GM06990 (cell line): ENCODE measurements at regions not wholly inside any gene's neighbourhood (a gene's known extent, or its start where the extent isn't known, plus 50 kb on each side); places are given as distances from the start of the nearest gene placed in this dataset.

Experiments
- DNase-seq: peaks from one replicate; pipeline ENCODE4 v3.0.0-alpha.2; 2011; ENCODE audit not compliant: insufficient read length; ENCODE audit errors: extremely low read depth
- H3K27me3 ChIP-seq: replicated peaks from 2 replicates; pipeline ENCODE4 v1.6.0; 2011; ENCODE audit warnings: low read length; ENCODE audit not compliant: control insufficient read depth, insufficient read depth
- H3K36me3 ChIP-seq: 2 replicates; pipeline ENCODE4 v1.5.1; 2011; ENCODE audit warnings: low read length; ENCODE audit not compliant: control insufficient read depth, insufficient read depth
- H3K4me3 ChIP-seq: replicated peaks from 2 replicates; pipeline ENCODE4 v1.5.1; 2011; ENCODE audit warnings: low read depth, mild to moderate bottlenecking, control low read depth, low read length
- CTCF ChIP-seq: IDR thresholded peaks from 2 replicates; pipeline ENCODE4 v1.5.1; 2011; ENCODE audit warnings: low read length, control low read depth, mild to moderate bottlenecking, inconsistent platforms; ENCODE audit not compliant: insufficient read depth, poor library complexity, severe bottlenecking

DNA sequence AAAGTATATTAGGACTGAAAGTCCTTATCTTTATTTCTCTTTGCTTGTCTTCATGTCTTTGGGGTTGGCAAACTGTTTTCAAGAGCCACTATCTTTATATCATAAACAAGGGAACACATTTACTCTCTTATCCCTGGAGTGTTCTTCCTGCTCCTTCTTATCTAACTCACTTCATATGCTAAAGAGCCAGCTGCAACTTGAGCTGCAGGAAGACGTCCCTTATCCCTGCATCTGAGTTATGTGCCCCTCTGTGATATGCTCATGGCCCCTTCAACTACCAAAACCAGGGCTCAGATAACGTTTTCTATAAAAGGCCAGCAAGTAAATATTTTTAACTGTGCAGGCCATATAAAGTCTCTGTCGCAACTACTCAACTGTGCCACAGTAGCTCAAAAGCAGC, 137.0 kb upstream of the CRBN start:
- DNase-seq, result no peak
- H3K27me3 ChIP-seq, result no peaks in the 10 kb centered on the region

GRCh38 chr3:3315846-3316245, 136.4 kb upstream of the CRBN start:
- no peak for TF ChIP-seq CTCF
- Histone ChIP-seq H3K36me3 (no peaks in the 10 kb centered on the region), H3K4me3 (no peak overlapping the region), H3K27me3 (no peaks in the 10 kb centered on the region)
- DNase-seq, result no peak

More for the DNA sequence above, 137.0 kb upstream of the CRBN start:
- no peaks in the 10 kb centered on the region for H3K36me3 ChIP-seq
- H3K4me3 ChIP-seq, result no peak overlapping the region
- no peak for TF ChIP-seq CTCF

DNA sequence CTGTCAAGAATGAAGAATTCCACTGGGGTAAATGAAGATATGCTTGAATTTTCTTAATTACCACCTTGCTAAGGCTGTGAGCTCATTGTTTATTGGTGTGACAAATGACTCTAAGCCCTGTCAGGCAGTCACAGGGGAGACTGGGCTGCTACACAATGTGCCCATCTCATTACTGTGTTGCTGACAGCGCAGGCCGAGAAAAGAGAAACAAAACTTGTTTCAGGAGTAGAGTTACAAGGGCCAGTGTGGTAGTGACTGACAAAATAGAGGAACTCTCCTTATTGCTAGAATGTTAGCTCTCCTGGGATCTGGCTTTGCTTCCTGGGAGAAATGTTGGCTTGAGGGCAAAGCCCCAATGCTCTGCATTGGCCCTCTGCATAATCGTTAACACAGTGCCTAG, 130.4 kb upstream of the CRBN start:
- H3K27me3 ChIP-seq, result no peaks in the 10 kb centered on the region
- no peak overlapping the region for H3K4me3 ChIP-seq
- DNase-seq, result no peak
- no peak for TF ChIP-seq CTCF
- H3K36me3 ChIP-seq, result no peaks in the 10 kb centered on the region

GRCh38 chr3:3308809-3309208, 129.3 kb upstream of the CRBN start:
- Histone ChIP-seq H3K36me3 (no peaks in the 10 kb centered on the region), H3K4me3 (no peak overlapping the region), H3K27me3 (no peaks in the 10 kb centered on the region)
- TF ChIP-seq CTCF, result no peak
- DNase-seq, result no peak

- no peak for TF ChIP-seq CTCF
- no peak for DNase-seq
- no peaks in the 10 kb centered on the region for H3K36me3 ChIP-seq
- H3K27me3 ChIP-seq, result no peaks in the 10 kb centered on the region
- no peak overlapping the region for H3K4me3 ChIP-seq
Observed at GRCh38 chr3:3307491-3307890, 128.0 kb upstream of the CRBN start.

- Histone ChIP-seq H3K27me3 (no peaks in the 10 kb centered on the region), H3K36me3 (no peaks in the 10 kb centered on the region), H3K4me3 (no peak overlapping the region)
- no peak for TF ChIP-seq CTCF
- DNase-seq, result no peak
Observed at GRCh38 chr3:3305841-3306240, 126.3 kb upstream of the CRBN start.
